ENCODE measurements at regions not wholly inside any gene's neighbourhood (a gene's known extent, or its start where the extent isn't known, plus 50 kb on each side); places are given as distances from the start of the nearest gene placed in this dataset.

- TF ChIP-seq, protein P1, sequence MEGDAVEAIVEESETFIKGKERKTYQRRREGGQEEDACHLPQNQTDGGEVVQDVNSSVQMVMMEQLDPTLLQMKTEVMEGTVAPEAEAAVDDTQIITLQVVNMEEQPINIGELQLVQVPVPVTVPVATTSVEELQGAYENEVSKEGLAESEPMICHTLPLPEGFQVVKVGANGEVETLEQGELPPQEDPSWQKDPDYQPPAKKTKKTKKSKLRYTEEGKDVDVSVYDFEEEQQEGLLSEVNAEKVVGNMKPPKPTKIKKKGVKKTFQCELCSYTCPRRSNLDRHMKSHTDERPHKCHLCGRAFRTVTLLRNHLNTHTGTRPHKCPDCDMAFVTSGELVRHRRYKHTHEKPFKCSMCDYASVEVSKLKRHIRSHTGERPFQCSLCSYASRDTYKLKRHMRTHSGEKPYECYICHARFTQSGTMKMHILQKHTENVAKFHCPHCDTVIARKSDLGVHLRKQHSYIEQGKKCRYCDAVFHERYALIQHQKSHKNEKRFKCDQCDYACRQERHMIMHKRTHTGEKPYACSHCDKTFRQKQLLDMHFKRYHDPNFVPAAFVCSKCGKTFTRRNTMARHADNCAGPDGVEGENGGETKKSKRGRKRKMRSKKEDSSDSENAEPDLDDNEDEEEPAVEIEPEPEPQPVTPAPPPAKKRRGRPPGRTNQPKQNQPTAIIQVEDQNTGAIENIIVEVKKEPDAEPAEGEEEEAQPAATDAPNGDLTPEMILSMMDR (IDR thresholded peaks at IDR 0.05; ENCODE audit: borderline replicate concordance): no peak
- Histone ChIP-seq H3K4me1 (no peaks in the 10 kb centered on the region), H3K27ac (replicated peaks) (no peak overlapping the region), H3K27me3 (ENCODE audit: low read depth) (no peaks in the 10 kb centered on the region), H3K36me3 (no peaks in the 10 kb centered on the region), H3K9me3 (replicated peaks) (no peaks in the 10 kb centered on the region), H3K4me3 (no peak overlapping the region)
- no peak for DNase-seq
- intact Hi-C loops (cut with micrococcal nuclease): no loop called here
Observed at GRCh38 chr3:5809586-5810246, 622.2 kb downstream of the EDEM1 start.

GRCh38 chr3:5811016-5811415 is 623.5 kb downstream of the EDEM1 start:
- no peaks in the 10 kb centered on the region for H3K9me3 ChIP-seq (replicated peaks)
- no peaks in the 10 kb centered on the region for H3K27me3 ChIP-seq (ENCODE audit: low read depth)
- no peak for DNase-seq
- H3K36me3 ChIP-seq: no peaks in the 10 kb centered on the region
- H3K27ac ChIP-seq (replicated peaks): no peak overlapping the region
- H3K4me1 ChIP-seq: no peaks in the 10 kb centered on the region
- no peak overlapping the region for H3K4me3 ChIP-seq
- TF ChIP-seq, protein P1 (IDR thresholded peaks at IDR 0.05; ENCODE audit: borderline replicate concordance): no peak
- intact Hi-C loops (cut with micrococcal nuclease): no loop called here

- intact Hi-C loops (cut with micrococcal nuclease): no loop called here
- Histone ChIP-seq H3K4me3 (no peak overlapping the region), H3K4me1 (no peaks in the 10 kb centered on the region), H3K27me3 (ENCODE audit: low read depth) (no peaks in the 10 kb centered on the region), H3K9me3 (replicated peaks) (no peaks in the 10 kb centered on the region), H3K27ac (replicated peaks) (no peak overlapping the region), H3K36me3 (no peaks in the 10 kb centered on the region)
- TF ChIP-seq, protein P1 (IDR thresholded peaks at IDR 0.05; ENCODE audit: borderline replicate concordance): no peak
- DNase-seq: no peak
Observed at GRCh38 chr3:5813521-5813920, 626.0 kb downstream of the EDEM1 start.

DNA sequence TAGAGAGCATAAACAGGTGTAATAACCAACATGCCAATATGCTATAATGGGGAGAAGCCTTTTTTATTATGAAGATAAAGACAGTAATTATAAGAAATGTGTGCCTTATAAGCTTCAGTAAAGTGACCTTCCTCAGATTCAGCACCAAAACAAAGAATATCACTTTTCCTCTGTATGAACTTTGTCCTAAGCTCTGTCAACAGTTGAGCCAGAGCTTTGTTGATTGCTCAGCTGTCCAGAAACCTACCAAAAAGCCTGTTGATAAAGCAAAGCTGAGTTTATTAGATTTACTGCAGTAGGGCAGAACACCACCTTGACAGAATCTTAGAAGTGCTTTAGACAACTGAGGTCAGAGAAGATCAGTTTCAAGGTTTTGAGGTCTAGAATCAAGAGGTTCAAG is 635.3 kb downstream of the EDEM1 start:
- intact Hi-C loops (cut with micrococcal nuclease): no loop called here
- Histone ChIP-seq H3K27me3 (ENCODE audit: low read depth) (no peaks in the 10 kb centered on the region), H3K4me1 (no peaks in the 10 kb centered on the region), H3K9me3 (replicated peaks) (peaks cover 12% of the 10 kb centered on the region), H3K36me3 (no peaks in the 10 kb centered on the region), H3K4me3 (no peak overlapping the region), H3K27ac (replicated peaks) (no peak overlapping the region)
- DNase-seq: no peak
- TF ChIP-seq, protein P1 (IDR thresholded peaks at IDR 0.05; ENCODE audit: borderline replicate concordance): no peak

DNA sequence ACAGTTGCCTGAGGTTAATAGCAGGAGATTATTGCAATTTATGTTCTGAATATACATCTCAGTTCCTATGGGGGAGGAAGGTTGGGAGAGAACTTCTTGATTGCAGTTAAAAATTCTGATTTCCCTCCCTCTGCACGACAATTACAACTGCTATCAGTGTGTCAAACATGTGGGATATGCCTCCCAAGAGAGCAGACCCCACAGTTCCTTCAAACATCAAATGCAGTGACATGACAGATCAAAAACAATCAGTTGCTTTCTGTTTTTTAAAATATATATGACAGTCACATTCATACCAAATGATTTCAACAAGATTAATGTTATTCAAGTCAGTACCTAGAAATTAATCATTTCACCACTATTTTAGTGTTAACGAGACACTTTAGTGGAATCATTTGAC is 639.0 kb downstream of the EDEM1 start:
- no peaks in the 10 kb centered on the region for H3K36me3 ChIP-seq
- intact Hi-C loops (cut with micrococcal nuclease): no loop called here
- no peak overlapping the region for H3K4me3 ChIP-seq
- H3K27me3 ChIP-seq (ENCODE audit: low read depth): no peaks in the 10 kb centered on the region
- no peak overlapping the region for H3K27ac ChIP-seq (replicated peaks)
- peaks cover 43% of the 10 kb centered on the region for H3K9me3 ChIP-seq (replicated peaks)
- TF ChIP-seq, protein P1 (IDR thresholded peaks at IDR 0.05; ENCODE audit: borderline replicate concordance): no peak
- no peaks in the 10 kb centered on the region for H3K4me1 ChIP-seq
- no peak for DNase-seq

Measured in left ventricle myocardium inferior (tissue), 1 donor.